ENCODE measurements at regions not wholly inside any gene's neighbourhood (a gene's known extent, or its start where the extent isn't known, plus 50 kb on each side); places are given as distances from the start of the nearest gene placed in this dataset.

DNA sequence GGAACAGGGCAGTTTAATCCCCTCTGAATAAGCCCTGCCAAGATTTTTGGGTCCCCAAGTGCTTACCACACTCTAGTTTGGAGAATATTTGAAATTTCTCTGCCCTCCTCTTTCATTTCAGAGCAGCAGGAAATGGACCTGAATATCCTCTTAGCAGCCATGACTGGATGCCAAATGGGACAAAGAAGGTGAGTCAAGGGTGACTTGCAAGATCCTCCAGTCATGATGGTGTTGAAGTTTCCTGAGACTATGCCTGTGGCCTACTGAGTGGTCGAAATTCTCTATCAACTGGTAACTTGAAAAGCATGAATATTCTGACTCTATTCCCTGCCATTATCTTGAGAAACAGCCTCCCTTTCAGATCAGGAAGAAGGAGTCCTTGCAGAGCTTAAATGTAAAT, 1674.7 kb upstream of the SEL1L start:
- Histone ChIP-seq H4K20me1 (ENCODE audit: insufficient read depth) (no peaks in the 10 kb centered on the region), H3K9me2 (ENCODE audit: insufficient read depth) (no peaks in the 10 kb centered on the region), H3K36me3 (ENCODE audit: low read depth) (no peaks in the 10 kb centered on the region), H3K9me3 (ENCODE audit: low read depth) (no peaks in the 10 kb centered on the region), H2AFZ (no peak overlapping the region), H3K9ac (no peak overlapping the region), H3K27ac (no peak overlapping the region), H3K4me1 (ENCODE audit: insufficient read depth) (no peaks in the 10 kb centered on the region), H3K27me3 (replicated peaks; ENCODE audit: insufficient read depth) (no peaks in the 10 kb centered on the region), H3F3A (ENCODE audit: insufficient read depth) (no peaks in the 10 kb centered on the region), H3K4me3 (no peak overlapping the region), H3K79me2 (ENCODE audit: insufficient read depth) (no peaks in the 10 kb centered on the region), H3K4me2 (ENCODE audit: unreplicated experiment) (no peak overlapping the region)
- in situ Hi-C loops (cut with MboI), result no loop called here
- peak; percentile 0 for DNase-seq
- WGBS, 2 experiments (ENCODE audit: low coverage in 1 of 2, low lambda C conversion rate in 2 of 2, missing lambda C conversion rate in 2 of 2), result 30 to 35% methylated on average over 1 of the region's 1 CpG
- TF ChIP-seq EZH2 (IDR thresholded peaks at IDR 0.05; ENCODE audit: insufficient read depth, poor library complexity, severe bottlenecking), result no peak
- TF ChIP-seq EZH2phosphoT487 (IDR thresholded peaks at IDR 0.05; ENCODE audit: insufficient read depth, low read depth), result no peak

DNA sequence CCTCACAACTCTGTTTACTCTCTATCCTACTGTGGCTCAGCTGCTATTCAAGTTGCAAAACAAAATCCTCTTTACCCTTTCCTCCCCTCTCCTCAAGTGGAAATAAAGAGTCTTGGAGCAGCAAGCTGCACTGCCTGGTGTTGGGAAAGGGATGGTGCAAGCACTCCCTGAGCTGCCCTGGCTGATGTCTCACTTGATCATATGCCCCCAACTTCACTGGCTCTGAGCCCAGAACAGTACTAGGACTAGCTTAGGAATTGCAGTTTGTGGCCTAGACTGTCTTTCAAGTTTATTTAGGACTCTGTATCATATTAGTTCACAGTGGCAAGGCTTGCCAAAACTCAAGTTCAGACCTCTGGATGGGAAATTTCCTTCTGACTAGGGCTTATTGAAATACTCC, 1683.8 kb upstream of the SEL1L start:
- no peaks in the 10 kb centered on the region for H3K9me2 ChIP-seq (ENCODE audit: insufficient read depth)
- H3K27ac ChIP-seq, result no peak overlapping the region
- TF ChIP-seq EZH2phosphoT487 (IDR thresholded peaks at IDR 0.05; ENCODE audit: insufficient read depth, low read depth), result no peak
- no peak for TF ChIP-seq EZH2 (IDR thresholded peaks at IDR 0.05; ENCODE audit: insufficient read depth, poor library complexity, severe bottlenecking)
- no peaks in the 10 kb centered on the region for H3K4me1 ChIP-seq (ENCODE audit: insufficient read depth)
- H3K36me3 ChIP-seq (ENCODE audit: low read depth), result no peaks in the 10 kb centered on the region
- no peak overlapping the region for H3K9ac ChIP-seq
- H3F3A ChIP-seq (ENCODE audit: insufficient read depth), result no peaks in the 10 kb centered on the region
- in situ Hi-C loops (cut with MboI), result no loop called here
- DNase-seq, result peak; percentile 29
- no peaks in the 10 kb centered on the region for H3K9me3 ChIP-seq (ENCODE audit: low read depth)
- H3K27me3 ChIP-seq (replicated peaks; ENCODE audit: insufficient read depth), result no peaks in the 10 kb centered on the region
- H3K4me2 ChIP-seq (ENCODE audit: unreplicated experiment), result no peak overlapping the region
- H3K79me2 ChIP-seq (ENCODE audit: insufficient read depth), result no peaks in the 10 kb centered on the region
- no peak overlapping the region for H2AFZ ChIP-seq
- no peak overlapping the region for H3K4me3 ChIP-seq
- no peaks in the 10 kb centered on the region for H4K20me1 ChIP-seq (ENCODE audit: insufficient read depth)

DNA sequence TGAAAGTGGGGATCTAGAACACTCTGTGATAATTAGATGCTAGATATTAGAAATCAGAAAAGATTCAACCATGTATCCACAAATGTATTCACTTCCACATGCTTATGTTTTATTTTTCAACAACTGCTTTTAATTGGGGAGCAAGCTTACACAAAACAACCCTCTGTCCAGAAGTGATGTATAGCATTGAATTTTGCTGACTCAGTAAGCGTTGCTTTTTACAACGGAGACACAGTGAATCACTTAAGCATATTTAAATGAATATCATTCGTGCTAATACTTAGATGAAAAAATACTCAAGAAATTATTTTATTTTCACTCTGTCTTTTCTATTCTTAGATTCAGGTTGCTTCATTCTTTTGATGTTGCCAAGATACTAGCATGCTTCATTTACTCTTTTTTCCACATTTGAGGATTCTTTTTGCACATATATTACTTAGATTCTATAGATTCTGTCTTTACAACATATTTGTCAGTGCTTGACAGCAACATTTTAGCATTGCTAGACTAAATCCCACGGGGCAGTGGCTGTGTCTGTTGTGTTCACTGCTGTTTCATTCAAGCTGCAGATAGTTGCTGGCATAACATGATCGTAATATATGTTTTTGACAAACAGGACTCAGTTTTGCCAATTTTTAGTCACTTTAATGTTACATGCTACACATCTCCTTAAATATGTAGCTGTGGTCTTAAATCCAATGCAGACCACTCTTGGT, 1714.4 kb upstream of the SEL1L start:
- in situ Hi-C loops (cut with MboI), result no loop called here
- H3F3A ChIP-seq (ENCODE audit: insufficient read depth), result no peaks in the 10 kb centered on the region
- DNase-seq, result no peak
- H3K36me3 ChIP-seq (ENCODE audit: low read depth), result no peaks in the 10 kb centered on the region
- H3K4me2 ChIP-seq (ENCODE audit: unreplicated experiment), result no peak overlapping the region
- no peak for TF ChIP-seq EZH2phosphoT487 (IDR thresholded peaks at IDR 0.05; ENCODE audit: insufficient read depth, low read depth)
- no peak for TF ChIP-seq EZH2 (IDR thresholded peaks at IDR 0.05; ENCODE audit: insufficient read depth, poor library complexity, severe bottlenecking)
- no peaks in the 10 kb centered on the region for H3K79me2 ChIP-seq (ENCODE audit: insufficient read depth)
- H3K4me1 ChIP-seq (ENCODE audit: insufficient read depth), result no peaks in the 10 kb centered on the region
- no peaks in the 10 kb centered on the region for H3K9me3 ChIP-seq (ENCODE audit: low read depth)
- H3K9me2 ChIP-seq (ENCODE audit: insufficient read depth), result no peaks in the 10 kb centered on the region
- 27 to 34% methylated on average over 5 of the region's 5 CpGs for WGBS, 2 experiments (ENCODE audit: low coverage in 1 of 2, low lambda C conversion rate in 2 of 2, missing lambda C conversion rate in 2 of 2)
- no peak overlapping the region for H2AFZ ChIP-seq
- H4K20me1 ChIP-seq (ENCODE audit: insufficient read depth), result no peaks in the 10 kb centered on the region
- no peak overlapping the region for H3K9ac ChIP-seq
- H3K4me3 ChIP-seq, result no peak overlapping the region
- no peaks in the 10 kb centered on the region for H3K27me3 ChIP-seq (replicated peaks; ENCODE audit: insufficient read depth)
- H3K27ac ChIP-seq, result no peak overlapping the region

DNA sequence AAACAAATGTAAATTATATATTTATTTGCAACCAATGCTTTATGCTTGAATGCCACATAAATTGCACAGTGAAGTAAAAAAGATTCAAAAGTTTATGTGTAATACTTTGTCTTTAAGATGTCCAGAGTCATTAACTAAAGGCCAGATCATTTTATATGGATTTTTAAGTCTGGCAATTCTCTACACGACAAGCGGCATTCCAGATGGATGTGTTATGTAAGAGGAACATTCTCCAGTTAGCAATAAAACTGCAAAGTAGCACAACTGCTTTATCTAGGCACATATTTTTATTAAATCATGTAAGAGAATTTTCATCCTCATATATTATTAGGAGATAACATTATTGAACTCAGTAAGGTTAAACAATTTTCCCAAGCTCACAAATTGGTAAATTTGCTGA, 1717.7 kb upstream of the SEL1L start:
- no peak overlapping the region for H3K4me2 ChIP-seq (ENCODE audit: unreplicated experiment)
- no peaks in the 10 kb centered on the region for H3K79me2 ChIP-seq (ENCODE audit: insufficient read depth)
- DNase-seq, result no peak
- in situ Hi-C loops (cut with MboI), result no loop called here
- no peak overlapping the region for H3K4me3 ChIP-seq
- no peaks in the 10 kb centered on the region for H3K9me3 ChIP-seq (ENCODE audit: low read depth)
- no peaks in the 10 kb centered on the region for H3K9me2 ChIP-seq (ENCODE audit: insufficient read depth)
- no peaks in the 10 kb centered on the region for H4K20me1 ChIP-seq (ENCODE audit: insufficient read depth)
- no peaks in the 10 kb centered on the region for H3K4me1 ChIP-seq (ENCODE audit: insufficient read depth)
- no peak for TF ChIP-seq EZH2phosphoT487 (IDR thresholded peaks at IDR 0.05; ENCODE audit: insufficient read depth, low read depth)
- TF ChIP-seq EZH2 (IDR thresholded peaks at IDR 0.05; ENCODE audit: insufficient read depth, poor library complexity, severe bottlenecking), result no peak
- 32 to 38% methylated on average over 2 of the region's 2 CpGs for WGBS, 2 experiments (ENCODE audit: low coverage in 1 of 2, low lambda C conversion rate in 2 of 2, missing lambda C conversion rate in 2 of 2)
- no peaks in the 10 kb centered on the region for H3K36me3 ChIP-seq (ENCODE audit: low read depth)
- H3K27ac ChIP-seq, result no peak overlapping the region
- no peaks in the 10 kb centered on the region for H3F3A ChIP-seq (ENCODE audit: insufficient read depth)
- H2AFZ ChIP-seq, result no peak overlapping the region
- H3K9ac ChIP-seq, result no peak overlapping the region
- H3K27me3 ChIP-seq (replicated peaks; ENCODE audit: insufficient read depth), result no peaks in the 10 kb centered on the region

DNA sequence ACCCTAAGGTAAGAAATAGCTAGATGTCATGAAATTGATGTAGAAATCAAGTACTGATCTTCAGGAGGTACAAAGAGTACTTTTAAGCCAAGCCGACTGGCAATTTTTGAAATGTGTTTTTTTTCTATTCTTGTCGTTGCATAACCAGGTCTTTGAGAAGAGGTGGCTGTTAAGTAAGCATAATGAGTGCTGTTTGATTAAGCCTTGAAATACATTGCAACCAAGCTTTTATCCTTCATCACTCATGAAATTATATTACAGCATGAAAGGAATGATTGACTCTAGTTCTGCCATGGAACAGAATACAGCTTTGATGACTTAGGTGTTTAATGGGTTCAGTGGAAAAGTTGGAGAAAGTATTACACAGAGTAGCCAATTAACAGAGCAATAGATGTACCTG, 1720.2 kb upstream of the SEL1L start:
- Histone ChIP-seq H3K36me3 (ENCODE audit: low read depth) (no peaks in the 10 kb centered on the region), H3K4me2 (ENCODE audit: unreplicated experiment) (no peak overlapping the region), H3K9me2 (ENCODE audit: insufficient read depth) (no peaks in the 10 kb centered on the region), H2AFZ (no peak overlapping the region), H3K9me3 (ENCODE audit: low read depth) (no peaks in the 10 kb centered on the region), H3K79me2 (ENCODE audit: insufficient read depth) (no peaks in the 10 kb centered on the region), H4K20me1 (ENCODE audit: insufficient read depth) (no peaks in the 10 kb centered on the region), H3K4me3 (no peak overlapping the region), H3K27ac (no peak overlapping the region), H3K4me1 (ENCODE audit: insufficient read depth) (no peaks in the 10 kb centered on the region), H3K27me3 (replicated peaks; ENCODE audit: insufficient read depth) (no peaks in the 10 kb centered on the region), H3K9ac (no peak overlapping the region), H3F3A (ENCODE audit: insufficient read depth) (no peaks in the 10 kb centered on the region)
- DNase-seq, result no peak
- in situ Hi-C loops (cut with MboI), result no loop called here
- TF ChIP-seq EZH2 (IDR thresholded peaks at IDR 0.05; ENCODE audit: insufficient read depth, poor library complexity, severe bottlenecking) (no peak), EZH2phosphoT487 (IDR thresholded peaks at IDR 0.05; ENCODE audit: insufficient read depth, low read depth) (no peak)
- 42 to 63% methylated on average over 2 of the region's 2 CpGs for WGBS, 2 experiments (ENCODE audit: low coverage in 1 of 2, low lambda C conversion rate in 2 of 2, missing lambda C conversion rate in 2 of 2)
